HG02970 (cell line): ENCODE measurements at regions not wholly inside any gene's neighbourhood (a gene's known extent, or its start where the extent isn't known, plus 50 kb on each side); places are given as distances from the start of the nearest gene placed in this dataset.
"Not testable (repeated sequence)": the region's sequence is repeated elsewhere in the genome, so short reads cannot be mapped to it uniquely, and the experiment has no call there.

Source experiments
- ATAC-seq: cut with Tn5 transposase; IDR thresholded peaks from one replicate; pipeline ENCODE4 v1.9.1; 2021; ENCODE audit warnings: mild to moderate bottlenecking, moderate library complexity, moderate number of reproducible peaks; ENCODE audit not compliant: unreplicated experiment, low FRiP score

GRCh38 chr3:145417678-145418077 is 743.3 kb downstream of the PLOD2 start:
- no peak for ATAC-seq

DNA sequence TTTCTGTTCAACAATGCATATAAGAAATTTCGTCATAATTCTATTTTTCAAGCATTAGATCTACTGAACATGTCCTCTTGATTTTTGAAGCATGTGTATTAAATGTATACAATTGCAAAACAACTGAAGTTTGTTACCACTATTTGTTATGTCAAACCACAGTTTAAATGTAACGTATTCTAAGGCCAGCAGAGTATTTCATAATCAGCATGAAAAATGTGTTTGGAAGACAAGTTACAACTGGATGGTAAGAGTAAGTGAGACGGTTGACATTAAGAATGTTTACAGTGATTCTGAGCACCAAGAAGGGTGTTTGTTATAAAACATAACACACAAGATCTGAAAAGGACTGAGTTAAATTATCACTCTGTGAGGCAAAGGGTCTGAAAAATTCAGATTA is 738.4 kb downstream of the PLOD2 start:
- ATAC-seq, result no peak

DNA sequence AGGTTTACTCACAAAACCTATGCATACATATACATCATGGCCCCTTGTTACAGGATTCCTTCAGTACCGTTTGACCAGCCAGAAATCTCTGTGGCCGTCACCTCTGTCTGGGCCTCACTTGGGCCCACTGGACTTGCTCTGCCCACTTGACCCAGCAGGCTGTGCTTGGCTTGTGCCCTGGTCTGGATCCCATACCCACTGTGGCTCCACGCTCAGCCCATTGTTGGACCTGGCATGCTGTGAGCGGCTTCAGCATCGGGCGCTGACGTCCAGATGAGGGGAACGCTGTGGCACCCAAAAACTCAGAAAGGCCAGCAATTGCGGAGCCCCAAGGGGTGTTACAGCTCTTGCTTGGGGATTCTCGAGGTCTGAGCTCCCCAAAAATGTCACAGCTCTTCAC is 733.6 kb downstream of the PLOD2 start:
- ATAC-seq, result no peak

DNA sequence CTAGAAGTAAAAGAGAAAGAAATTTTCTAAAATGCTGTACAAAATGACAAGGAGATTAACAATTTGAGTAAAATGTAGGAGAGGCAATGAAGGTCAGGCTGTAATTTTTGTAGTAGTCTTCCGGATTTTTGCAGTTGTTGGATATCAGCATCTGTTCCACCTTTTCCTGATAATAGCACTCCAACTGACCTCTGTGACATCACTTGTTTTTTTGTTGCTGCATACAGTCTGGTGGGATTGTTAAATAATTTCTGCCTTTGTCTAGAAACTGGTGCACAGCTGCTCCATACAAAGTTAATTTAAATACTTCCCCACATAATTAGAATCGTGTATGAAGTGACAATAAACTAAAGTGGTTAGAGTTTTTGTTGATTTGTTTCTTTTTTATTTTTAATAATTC is 731.4 kb downstream of the PLOD2 start:
- no peak for ATAC-seq

DNA sequence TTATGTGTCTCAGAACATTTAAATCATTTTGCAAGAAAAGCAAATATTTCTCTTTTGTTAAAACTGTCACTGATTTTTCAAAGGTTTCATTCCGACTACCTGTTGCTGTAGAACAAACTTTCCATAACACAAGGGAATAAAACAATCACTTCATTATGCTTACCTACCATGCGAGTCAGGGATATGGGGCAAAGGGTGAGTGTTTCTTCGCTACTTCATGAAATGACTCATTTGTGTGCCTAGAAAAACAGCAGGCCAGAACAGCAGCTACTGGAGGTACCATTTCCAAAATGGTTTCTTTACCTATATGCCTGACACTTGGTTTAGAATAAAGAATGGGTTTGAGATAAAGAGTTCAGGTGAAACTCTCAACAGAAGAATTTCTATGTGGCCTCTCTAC is 712.5 kb downstream of the PLOD2 start:
- ATAC-seq, result no peak

GRCh38 chr3:145450018-145450682 is 710.8 kb downstream of the PLOD2 start:
- ATAC-seq, result no peak

DNA sequence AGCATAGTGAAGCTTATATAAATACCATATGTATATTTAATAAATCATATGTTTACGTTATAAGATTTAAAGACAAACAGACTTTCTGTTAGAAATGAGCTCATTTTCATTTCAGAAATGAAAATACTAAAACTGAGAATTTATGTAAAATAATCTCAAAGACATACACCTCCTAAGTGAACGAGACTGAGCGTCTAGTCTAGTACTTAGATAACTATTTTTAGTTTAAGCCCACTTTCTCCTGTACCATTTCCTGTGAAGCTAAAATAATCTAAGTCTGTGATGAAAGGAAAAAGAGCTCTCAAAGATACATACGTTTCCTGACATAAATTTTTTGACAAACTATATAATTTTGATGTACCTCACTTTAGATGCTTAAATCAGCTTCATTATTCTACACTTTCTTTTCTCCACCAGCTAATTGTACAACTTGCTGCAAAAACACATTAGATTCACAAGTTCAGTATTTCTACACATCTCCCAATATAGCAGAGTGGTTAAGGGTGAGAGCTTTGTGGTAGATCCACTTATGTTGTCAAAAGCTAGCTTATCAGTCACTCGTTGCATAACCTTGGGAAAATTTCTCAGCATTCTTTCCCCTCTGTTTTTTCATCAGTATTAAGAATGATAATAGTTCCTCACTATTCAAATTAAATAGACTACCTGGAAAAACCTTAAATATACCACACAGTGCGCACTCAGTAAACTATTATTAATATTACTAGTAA is 703.0 kb downstream of the PLOD2 start:
- no peak for ATAC-seq

GRCh38 chr3:145459681-145460080 is 701.3 kb downstream of the PLOD2 start:
- ATAC-seq, result not testable (repeated sequence)

DNA sequence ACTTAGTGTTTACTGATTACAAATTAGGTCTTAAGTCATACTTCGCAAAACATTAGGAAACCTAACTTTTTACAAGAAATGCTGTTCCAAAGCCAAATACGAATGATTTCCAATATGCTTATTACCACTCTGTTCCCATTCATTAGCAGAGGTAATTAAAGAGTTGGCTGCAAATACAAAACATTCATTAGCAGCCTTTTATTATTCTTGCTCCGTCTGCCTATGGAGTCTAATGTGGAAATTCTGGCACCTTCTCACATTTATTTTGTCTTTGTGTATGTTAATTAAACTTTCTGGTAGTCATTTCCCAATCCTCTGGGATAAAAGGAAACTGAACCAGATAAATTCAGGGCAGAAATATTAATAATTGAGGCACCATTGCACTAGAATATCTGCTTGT is 689.0 kb downstream of the PLOD2 start:
- no peak for ATAC-seq

DNA sequence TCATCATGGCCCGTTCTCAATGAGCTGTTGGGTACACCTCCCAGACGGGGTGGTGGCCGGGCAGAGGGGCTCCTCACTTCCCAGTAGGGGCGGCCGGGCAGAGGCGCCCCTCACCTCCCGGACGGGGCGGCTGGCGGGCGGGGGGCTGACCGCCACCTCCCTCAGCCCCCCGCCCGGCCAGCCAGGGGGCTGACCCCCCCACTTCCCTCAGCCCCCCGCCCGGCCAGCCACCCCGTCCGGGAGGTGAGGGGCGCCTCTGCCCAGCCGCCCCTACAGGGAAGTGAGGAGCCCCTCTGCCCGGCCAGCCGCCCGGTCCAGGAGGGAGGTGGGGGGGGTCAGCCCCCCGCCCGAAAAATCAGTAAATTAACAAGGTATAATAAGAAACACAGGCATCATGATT is 678.2 kb downstream of the PLOD2 start:
- not testable (repeated sequence) for ATAC-seq

- ATAC-seq, result no peak
Measured at GRCh38 chr3:145483992-145484391, 677.0 kb downstream of the PLOD2 start.

DNA sequence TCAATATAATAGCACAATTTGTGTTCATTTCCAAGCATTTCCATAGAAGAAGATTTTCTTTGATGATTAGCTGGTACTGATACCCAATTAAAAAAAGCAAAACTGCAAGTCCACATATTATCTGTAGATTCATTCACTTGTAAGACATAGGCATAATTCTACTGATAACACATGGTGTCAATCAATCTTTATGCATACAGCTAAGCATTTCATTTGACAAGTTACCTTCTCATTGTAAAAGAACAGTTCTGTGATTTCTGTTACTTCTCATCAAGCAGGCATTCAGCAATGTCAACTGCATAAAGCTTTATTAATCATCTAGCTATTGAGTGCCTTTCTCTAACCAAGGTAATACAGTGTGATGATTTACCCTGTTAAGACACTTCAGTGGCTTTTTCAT is 672.0 kb downstream of the PLOD2 start:
- ATAC-seq, result no peak

DNA sequence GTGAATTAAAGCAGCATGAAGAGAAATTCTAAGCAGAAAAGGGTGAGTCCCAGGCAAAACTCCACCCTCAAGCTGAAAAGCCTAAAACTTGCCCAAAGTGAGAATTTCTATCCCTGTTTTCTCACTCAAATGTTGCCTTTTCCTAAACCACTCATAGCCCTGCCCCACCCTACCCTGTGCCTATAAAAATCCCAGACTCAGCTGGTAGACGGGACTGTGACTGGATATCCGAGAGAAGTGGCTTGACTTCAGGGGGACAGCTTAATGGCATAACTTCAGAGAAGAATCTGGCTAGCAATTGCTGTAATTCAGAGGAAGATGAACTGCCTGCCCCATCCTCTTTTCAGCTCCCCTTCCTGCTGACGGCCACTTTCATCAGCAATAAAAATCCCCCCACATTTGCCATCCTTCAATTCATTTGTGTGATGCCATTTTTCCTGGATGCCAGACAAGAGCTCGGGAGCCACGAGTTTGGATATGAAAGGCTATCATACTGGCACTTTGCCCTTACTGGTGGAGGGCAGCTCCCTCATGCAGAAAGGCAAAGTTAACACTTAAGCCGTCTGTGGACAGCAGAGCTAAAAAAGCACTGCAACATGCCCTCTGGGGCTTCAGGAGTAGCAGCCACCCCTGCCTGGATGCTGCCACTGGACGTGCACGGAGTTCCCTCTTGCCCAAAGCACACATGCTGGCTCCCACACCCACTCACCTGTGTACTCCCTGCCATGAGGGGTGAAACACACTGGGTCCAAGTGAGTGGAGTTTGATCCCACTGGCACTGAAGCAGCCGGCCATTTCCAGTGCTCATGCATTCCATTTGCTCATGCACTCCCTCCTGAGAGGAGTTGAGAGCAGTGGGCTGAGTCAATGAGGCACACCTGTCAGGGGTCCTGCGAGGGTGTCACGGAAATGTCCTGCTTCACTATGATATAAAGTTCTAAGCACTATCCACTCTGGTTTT is 670.6 kb downstream of the PLOD2 start:
- ATAC-seq, result no peak

GRCh38 chr3:145492456-145492855 is 668.5 kb downstream of the PLOD2 start:
- no peak for ATAC-seq

DNA sequence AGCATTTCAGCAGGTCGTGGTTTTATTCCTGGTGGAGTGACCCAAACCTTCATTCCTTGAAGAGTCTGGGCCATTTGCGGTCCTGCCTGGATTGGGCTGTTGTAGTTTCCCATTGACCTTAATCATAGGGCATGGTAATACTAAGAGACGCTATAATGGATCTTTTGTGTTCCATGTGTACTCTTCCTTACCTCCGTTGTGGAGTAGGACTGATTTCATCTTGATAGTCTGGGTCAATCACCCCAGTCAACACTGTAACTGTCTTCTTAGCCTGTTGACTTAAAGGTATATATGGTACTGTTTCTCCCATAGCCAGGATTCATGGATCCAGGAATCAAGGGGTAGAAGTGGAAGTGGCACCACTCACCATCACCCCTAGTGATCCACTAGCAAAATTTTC is 643.6 kb downstream of the PLOD2 start:
- ATAC-seq, result not testable (repeated sequence)

GRCh38 chr3:145518639-145519038 is 642.3 kb downstream of the PLOD2 start:
- no peak for ATAC-seq

GRCh38 chr3:145519398-145520047 is 641.5 kb downstream of the PLOD2 start:
- no peak for ATAC-seq

- no peak for ATAC-seq
Measured at GRCh38 chr3:145522179-145522578, 638.8 kb downstream of the PLOD2 start.

GRCh38 chr3:145522893-145523651 is 637.9 kb downstream of the PLOD2 start:
- no peak for ATAC-seq

GRCh38 chr3:145531548-145531947 is 629.4 kb downstream of the PLOD2 start:
- no peak for ATAC-seq
